Ovary (tissue), 1 donor: ENCODE measurements at regions not wholly inside any gene's neighbourhood (a gene's known extent, or its start where the extent isn't known, plus 50 kb on each side); places are given as distances from the start of the nearest gene placed in this dataset.

Source experiments
- EP300 ChIP-seq: sonication (generic); formaldehyde crosslinking; IDR thresholded peaks from one replicate; pipeline ENCODE4 v1.6.1; 2017; ENCODE audit warnings: antibody characterized with exemption
- POLR2A ChIP-seq: fragments of 450-650 bp; IDR thresholded peaks from one replicate; pipeline ENCODE4 v1.6.1; 2017; ENCODE audit warnings: antibody characterized with exemption, mild to moderate bottlenecking, moderate library complexity

DNA sequence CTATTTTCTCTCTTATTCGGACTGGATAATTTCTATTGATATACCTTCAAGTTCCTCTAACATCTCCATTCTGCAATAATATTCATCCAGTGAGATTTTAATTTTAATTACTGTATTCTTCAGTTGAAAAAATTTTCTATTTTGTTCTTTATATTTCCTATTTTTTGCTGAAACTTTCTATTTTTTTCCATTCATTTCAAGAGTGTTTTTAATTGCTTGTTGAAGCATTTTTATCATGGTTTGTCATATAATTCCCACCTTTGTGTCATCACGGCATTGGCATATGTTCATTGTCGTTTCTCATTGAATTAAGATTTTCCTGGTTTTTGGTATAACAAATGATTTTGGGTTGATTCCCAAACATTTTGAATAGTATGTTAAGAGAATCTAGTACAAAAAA is 214.9 kb upstream of the HDDC2 start:
- TF ChIP-seq EP300, result no peak
- no peak for TF ChIP-seq POLR2A
